ENCODE measurements at regions not wholly inside any gene's neighbourhood (a gene's known extent, or its start where the extent isn't known, plus 50 kb on each side); places are given as distances from the start of the nearest gene placed in this dataset.

DNA sequence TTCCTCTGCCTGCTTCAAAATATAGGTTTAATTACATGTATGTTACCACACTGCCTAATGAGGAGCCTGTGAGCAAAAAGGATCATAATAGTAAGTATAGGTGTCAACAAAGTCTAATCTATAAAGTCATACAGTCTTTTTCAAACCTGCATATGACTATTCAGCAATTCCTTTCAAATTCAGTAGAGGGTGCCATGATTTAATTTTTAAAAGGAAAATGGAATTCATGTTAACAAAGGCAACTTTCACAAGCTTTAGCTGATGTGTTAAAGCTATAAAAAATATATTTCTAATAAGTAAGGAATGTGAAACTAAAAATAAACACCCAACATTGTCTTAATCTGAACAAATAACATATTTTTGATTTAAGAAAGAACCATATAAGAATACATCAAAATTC, 52.1 kb downstream of the MPP7 start:
- POLR2A ChIA-PET, result interaction anchor here (0.6 kb wide), 1 partner anchor 50 kb away, joined by 7 read pairs; no protein-coding TSS in a partner anchor
- H3K36me3 Mint-ChIP-seq (ENCODE audit: low read depth), result peaks cover under 1% of the 10 kb centered on the region
- no peak overlapping the region for H3K27ac Mint-ChIP-seq
- ATAC-seq (peak; percentile 47), DNase-seq (no peak)
- intact Hi-C loops (cut with DNase I, micrococcal nuclease), result loop anchor here (1.0 to 2.0 kb wide), 3 partner anchors 50 to 132 kb away; partner anchors contain the start of gene MPP7 (in 1 of the 2)
- no peaks in the 10 kb centered on the region for H3K9me3 Mint-ChIP-seq (ENCODE audit: low read depth)
- H3K27me3 Mint-ChIP-seq, result no peaks in the 10 kb centered on the region
- no peak overlapping the region for H3K4me3 Mint-ChIP-seq
- CTCF ChIA-PET, result interaction anchor here (0.6 to 10.4 kb wide), 18 partner anchors 9 to 146 kb away, joined by 3 to 160 read pairs (median 6); partner anchors contain the start of gene MPP7
- peaks cover 42% of the 10 kb centered on the region for H3K4me1 Mint-ChIP-seq

GRCh38 chr10:28250358-28250757, 52.5 kb downstream of the MPP7 start:
- ChIA-PET CTCF (interaction anchor here (0.7 to 10.4 kb wide), 13 partner anchors 8 to 142 kb away, joined by 3 to 160 read pairs (median 8); partner anchors contain the start of gene MPP7), POLR2A (no interaction called here)
- Mint-ChIP-seq H3K36me3 (ENCODE audit: low read depth) (peaks cover 4% of the 10 kb centered on the region), H3K27me3 (no peaks in the 10 kb centered on the region), H3K27ac (no peak overlapping the region), H3K9me3 (ENCODE audit: low read depth) (peaks cover under 1% of the 10 kb centered on the region), H3K4me1 (peaks cover 44% of the 10 kb centered on the region), H3K4me3 (no peak overlapping the region)
- DNase-seq, result no peak
- intact Hi-C loops (cut with DNase I, micrococcal nuclease), result loop anchor here (1.0 to 2.0 kb wide), 3 partner anchors 50 to 132 kb away; partner anchors contain the start of gene MPP7 (in 1 of the 2)
- ATAC-seq, result no peak

DNA sequence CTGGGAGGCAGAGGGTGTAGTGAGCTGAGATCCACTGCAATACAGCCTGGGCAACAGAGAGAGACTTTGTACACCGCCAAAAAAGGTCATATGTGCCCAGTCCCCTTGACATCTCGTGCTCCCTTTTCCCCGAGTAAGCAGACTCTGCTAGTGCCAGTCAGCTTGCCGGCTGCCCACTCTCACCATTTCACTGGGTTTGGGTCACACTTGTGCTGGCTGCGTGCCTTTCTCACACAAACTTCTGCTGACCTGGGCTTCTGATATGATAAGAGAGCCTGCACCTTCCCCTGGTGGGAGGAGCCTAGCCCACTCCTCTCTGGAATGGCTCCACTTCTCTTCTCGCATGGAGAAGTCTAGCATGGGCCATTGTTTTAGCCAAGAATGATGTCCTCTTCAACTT, 53.4 kb downstream of the MPP7 start:
- Mint-ChIP-seq H3K27ac (no peak overlapping the region), H3K9me3 (ENCODE audit: low read depth) (peaks cover 6% of the 10 kb centered on the region), H3K4me1 (peaks cover 42% of the 10 kb centered on the region), H3K4me3 (no peak overlapping the region), H3K36me3 (ENCODE audit: low read depth) (peaks cover 4% of the 10 kb centered on the region), H3K27me3 (no peaks in the 10 kb centered on the region)
- DNase-seq (no peak), ATAC-seq (no peak)
- ChIA-PET CTCF (interaction anchor here (0.6 to 10.4 kb wide), 5 partner anchors 7 to 414 kb away, joined by 3 to 160 read pairs (median 20); no protein-coding TSS in a partner anchor), POLR2A (no interaction called here)
- intact Hi-C loops (cut with DNase I, micrococcal nuclease), result no loop called here

DNA sequence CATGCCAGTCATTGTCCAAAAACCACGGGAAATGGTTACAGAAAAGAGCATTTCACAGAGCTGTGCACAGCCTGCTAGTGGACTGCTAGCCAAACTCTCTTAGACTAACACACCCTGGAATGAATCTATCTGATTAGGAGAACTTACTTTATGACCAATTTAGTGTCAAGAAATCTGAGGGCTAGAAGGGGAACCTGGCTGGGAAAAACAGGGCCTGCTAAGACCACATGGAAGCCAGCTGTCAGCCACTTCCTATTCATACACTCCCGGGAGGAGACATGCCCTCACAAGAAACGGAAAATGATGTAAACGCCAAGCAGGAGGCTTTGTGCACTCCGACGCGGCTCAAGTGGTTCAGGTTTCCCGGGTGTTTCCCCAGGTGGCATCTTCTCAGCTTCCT, 54.8 kb downstream of the MPP7 start:
- Mint-ChIP-seq H3K9me3 (ENCODE audit: low read depth) (peaks cover 6% of the 10 kb centered on the region), H3K4me1 (peaks cover 36% of the 10 kb centered on the region), H3K27ac (no peak overlapping the region), H3K4me3 (peak overlapping the region; percentile 0), H3K27me3 (no peaks in the 10 kb centered on the region), H3K36me3 (ENCODE audit: low read depth) (peaks cover 4% of the 10 kb centered on the region)
- ATAC-seq, result peak; percentile 57
- POLR2A ChIA-PET, result interaction anchor here (0.6 kb wide), 1 partner anchor 66 kb away, joined by 3 read pairs; no protein-coding TSS in a partner anchor
- CTCF ChIA-PET, result interaction anchor here (0.6 to 10.4 kb wide), 17 partner anchors 8 to 708 kb away, joined by 3 to 160 read pairs (median 4); partner anchors contain the start of gene MPP7
- DNase-seq, result peak; percentile 22
- intact Hi-C loops (cut with DNase I, micrococcal nuclease), result no loop called here

- no peaks in the 10 kb centered on the region for H3K27me3 Mint-ChIP-seq
- intact Hi-C loops (cut with DNase I, micrococcal nuclease), result no loop called here
- POLR2A ChIA-PET, result no interaction called here
- no peak overlapping the region for H3K4me3 Mint-ChIP-seq
- ATAC-seq, result no peak
- H3K27ac Mint-ChIP-seq, result no peak overlapping the region
- H3K4me1 Mint-ChIP-seq, result peaks cover 43% of the 10 kb centered on the region
- H3K9me3 Mint-ChIP-seq (ENCODE audit: low read depth), result peaks cover 6% of the 10 kb centered on the region
- CTCF ChIA-PET, result interaction anchor here (1.0 to 10.4 kb wide), 7 partner anchors 10 to 186 kb away, joined by 3 to 160 read pairs (median 3); partner anchors contain the start of gene MPP7
- DNase-seq, result no peak
- peaks cover 4% of the 10 kb centered on the region for H3K36me3 Mint-ChIP-seq (ENCODE audit: low read depth)
Observed at GRCh38 chr10:28246023-28246422, 56.8 kb downstream of the MPP7 start.

DNA sequence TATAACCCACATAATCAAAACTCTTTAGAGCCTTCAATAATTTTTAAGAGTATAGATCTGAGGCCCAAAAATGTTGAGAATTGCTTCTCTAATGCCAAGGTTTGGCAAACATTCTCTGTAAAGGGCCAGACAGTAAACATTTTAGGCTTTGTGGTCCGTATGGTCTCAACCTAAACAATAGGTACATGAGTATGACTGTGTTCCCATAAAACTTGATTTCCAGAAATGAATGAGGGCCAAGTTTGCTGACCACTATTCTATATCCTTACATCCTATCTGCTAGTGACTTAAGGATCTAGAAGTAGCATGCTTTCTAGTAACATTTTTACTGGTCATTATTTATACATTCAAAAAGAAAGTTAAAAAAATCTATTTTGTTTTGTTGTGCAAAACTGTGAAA, 58.9 kb downstream of the MPP7 start:
- Mint-ChIP-seq H3K9me3 (ENCODE audit: low read depth) (peaks cover 6% of the 10 kb centered on the region), H3K36me3 (ENCODE audit: low read depth) (peaks cover 4% of the 10 kb centered on the region), H3K4me3 (no peak overlapping the region), H3K27me3 (no peaks in the 10 kb centered on the region), H3K27ac (no peak overlapping the region), H3K4me1 (peaks cover 43% of the 10 kb centered on the region)
- ATAC-seq (no peak), DNase-seq (no peak)
- intact Hi-C loops (cut with DNase I, micrococcal nuclease), result loop anchor here (5.0 kb wide), 5 partner anchors 67 to 687 kb away; partner anchors contain the start of gene ODAD2 (in 1 of the 2)
- ChIA-PET POLR2A (no interaction called here), CTCF (interaction anchor here (1.3 to 3.9 kb wide), 5 partner anchors 8 to 502 kb away, joined by 3 to 33 read pairs (median 7); no protein-coding TSS in a partner anchor)

- DNase-seq, result no peak
- ChIA-PET CTCF (interaction anchor here (0.7 to 5.4 kb wide), 23 partner anchors 9 to 501 kb away, joined by 3 to 33 read pairs (median 5); partner anchors contain the start of gene MPP7), POLR2A (no interaction called here)
- H3K27ac Mint-ChIP-seq, result no peak overlapping the region
- peaks cover 33% of the 10 kb centered on the region for H3K4me1 Mint-ChIP-seq
- H3K4me3 Mint-ChIP-seq, result no peak overlapping the region
- H3K27me3 Mint-ChIP-seq, result no peaks in the 10 kb centered on the region
- intact Hi-C loops (cut with DNase I, micrococcal nuclease), result loop anchor here (1.0 to 5.0 kb wide), 7 partner anchors 64 to 796 kb away; partner anchors contain the start of gene ODAD2 (in 1 of the 2)
- H3K9me3 Mint-ChIP-seq (ENCODE audit: low read depth), result peaks cover 6% of the 10 kb centered on the region
- peaks cover 4% of the 10 kb centered on the region for H3K36me3 Mint-ChIP-seq (ENCODE audit: low read depth)
- ATAC-seq, result peak; percentile 67
Observed at GRCh38 chr10:28242555-28243204, 60.2 kb downstream of the MPP7 start.

- intact Hi-C loops (cut with DNase I, micrococcal nuclease), result loop anchor here (1.0 to 5.0 kb wide), 11 partner anchors 64 to 796 kb away; partner anchors contain the start of gene ODAD2 (in 1 of the 2)
- Mint-ChIP-seq H3K9me3 (ENCODE audit: low read depth) (peaks cover 6% of the 10 kb centered on the region), H3K4me1 (peaks cover 30% of the 10 kb centered on the region), H3K4me3 (no peak overlapping the region), H3K36me3 (ENCODE audit: low read depth) (peaks cover 5% of the 10 kb centered on the region), H3K27me3 (no peaks in the 10 kb centered on the region), H3K27ac (no peak overlapping the region)
- ATAC-seq (peak; percentile 79), DNase-seq (peak; percentile 57)
- ChIA-PET CTCF (interaction anchor here (0.6 to 5.4 kb wide), 40 partner anchors 10 to 1016 kb away, joined by 3 to 33 read pairs (median 4); partner anchors contain the start of genes MKX, MPP7 and RAB18), POLR2A (no interaction called here)
Observed at GRCh38 chr10:28241741-28242399, 61.0 kb downstream of the MPP7 start.

DNA sequence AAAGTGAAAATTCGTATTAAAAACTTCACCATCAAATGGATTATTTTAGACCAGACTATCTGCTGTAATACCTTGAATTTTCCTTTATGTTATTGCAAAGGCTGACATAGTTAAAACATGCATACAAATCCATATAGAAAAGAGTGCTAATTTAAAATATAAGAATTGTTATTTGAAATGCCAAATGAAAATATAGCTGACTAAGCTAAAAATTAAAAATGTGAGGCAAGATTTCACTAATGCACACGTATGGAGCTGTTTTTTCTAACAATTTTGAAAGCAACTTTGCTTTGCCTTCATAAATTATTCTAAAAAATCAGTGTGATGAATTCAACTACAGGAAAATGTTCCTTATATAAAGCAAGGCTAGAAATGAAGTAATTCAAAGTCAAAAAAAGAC, 62.5 kb downstream of the MPP7 start:
- H3K9me3 Mint-ChIP-seq (ENCODE audit: low read depth), result peaks cover 6% of the 10 kb centered on the region
- intact Hi-C loops (cut with DNase I, micrococcal nuclease), result loop anchor here (2.0 to 5.0 kb wide), 6 partner anchors 63 to 794 kb away; partner anchors contain the start of gene ODAD2 (in 1 of the 2)
- no peaks in the 10 kb centered on the region for H3K27me3 Mint-ChIP-seq
- CTCF ChIA-PET, result interaction anchor here (1.1 to 5.4 kb wide), 12 partner anchors 9 to 456 kb away, joined by 3 to 33 read pairs (median 10); no protein-coding TSS in a partner anchor
- no peak for ATAC-seq
- H3K4me3 Mint-ChIP-seq, result no peak overlapping the region
- H3K27ac Mint-ChIP-seq, result no peak overlapping the region
- peaks cover 17% of the 10 kb centered on the region for H3K4me1 Mint-ChIP-seq
- no peak for DNase-seq
- peaks cover 9% of the 10 kb centered on the region for H3K36me3 Mint-ChIP-seq (ENCODE audit: low read depth)
- POLR2A ChIA-PET, result no interaction called here

GRCh38 chr10:28236591-28236990, 66.3 kb downstream of the MPP7 start:
- Mint-ChIP-seq H3K4me3 (no peak overlapping the region), H3K36me3 (ENCODE audit: low read depth) (peaks cover 16% of the 10 kb centered on the region), H3K27ac (no peak overlapping the region), H3K9me3 (ENCODE audit: low read depth) (no peaks in the 10 kb centered on the region), H3K4me1 (peaks cover under 1% of the 10 kb centered on the region), H3K27me3 (no peaks in the 10 kb centered on the region)
- intact Hi-C loops (cut with DNase I, micrococcal nuclease), result no loop called here
- ChIA-PET POLR2A (no interaction called here), CTCF (interaction anchor here (0.8 to 1.0 kb wide), 2 partner anchors 10 to 144 kb away, joined by 3 read pairs; no protein-coding TSS in a partner anchor)
- ATAC-seq, result no peak
- DNase-seq, result no peak

DNA sequence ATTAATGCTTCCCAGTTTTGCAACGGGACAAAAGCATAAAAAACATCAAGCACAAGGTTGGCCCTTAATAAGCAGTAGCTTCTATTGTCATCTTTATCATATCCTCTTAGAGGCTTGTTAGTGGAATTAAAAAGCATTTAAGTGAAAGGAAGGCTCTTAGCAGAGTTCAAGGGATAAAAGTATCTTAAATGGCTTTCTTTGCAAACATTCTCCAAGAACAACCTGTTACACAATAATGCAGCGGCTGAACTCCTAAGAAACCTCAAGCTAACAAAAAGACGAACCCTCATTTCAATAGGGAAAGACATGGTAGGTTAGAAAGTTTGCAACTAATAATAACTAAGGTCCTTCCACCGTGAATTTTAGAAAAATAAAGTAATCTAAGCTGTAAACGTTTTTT, 82.1 kb downstream of the MPP7 start:
- ATAC-seq (no peak), DNase-seq (no peak)
- POLR2A ChIA-PET, result no interaction called here
- Mint-ChIP-seq H3K36me3 (ENCODE audit: low read depth) (peaks cover 5% of the 10 kb centered on the region), H3K4me3 (no peak overlapping the region), H3K27me3 (no peaks in the 10 kb centered on the region), H3K9me3 (ENCODE audit: low read depth) (no peaks in the 10 kb centered on the region), H3K4me1 (peaks cover 35% of the 10 kb centered on the region), H3K27ac (no peak overlapping the region)
- intact Hi-C loops (cut with DNase I, micrococcal nuclease), result no loop called here
- CTCF ChIA-PET, result interaction anchor here (0.6 to 2.9 kb wide), 6 partner anchors 16 to 173 kb away, joined by 3 to 25 read pairs (median 4); no protein-coding TSS in a partner anchor
